HepG2 (cell line): ENCODE measurements at regions not wholly inside any gene's neighbourhood (a gene's known extent, or its start where the extent isn't known, plus 50 kb on each side); places are given as distances from the start of the nearest gene placed in this dataset.

Experiments
- ATAC-seq: fragments of 200-7000 bp; cut with Tn5 transposase; 3 replicates; pipeline ENCODE4 v1.9.1; 2020; ENCODE audit warnings: mild to moderate bottlenecking, moderate library complexity
- BruUV-seq: library from RNA; stranded (reverse); fragments of 400-500 nt; replicated peaks from 2 replicates; lab custom pipeline; 2021; lab: Mats Ljungman, UMichigan
- CTCF ChIA-PET: fragments of 300-600 bp; formaldehyde crosslinking; extraction: SDS; loops from one replicate; lab custom pipeline; 2021; ENCODE audit warnings: low total read pairs, inconsistent platforms, low intra/inter-chr PET ratio; lab: Yijun Ruan, JAX
- POLR2A ChIA-PET: fragments of 350-600 bp; sonication (Branson Sonifier 250); formaldehyde crosslinking; loops from one replicate; lab custom pipeline; 2020; ENCODE audit warnings: antibody characterized with exemption, inconsistent platforms; lab: Yijun Ruan, JAX
- DNase-seq: peaks from one replicate; pipeline ENCODE4 v3.0.0-alpha.2; 2015; ENCODE audit warnings: low spot score
- FAIRE-seq: peaks from 3 replicates; lab custom pipeline; 2011; peaks lifted over from hg19 to GRCh38; lab: Jason Lieb, UNC
- H2AFZ ChIP-seq: one replicate; pipeline ENCODE4 v1.6.1; 2011; ENCODE audit warnings: low read length, inconsistent platforms
- H3K27ac ChIP-seq: fragments of 300-600 bp; 3 replicates; pipeline ENCODE4 v1.8.0; 2011; ENCODE audit warnings: mixed run types, mild to moderate bottlenecking, mixed read lengths, low read length, inconsistent platforms; ENCODE audit not compliant: insufficient read depth; ENCODE audit errors: extremely low read length
- H3K27me3 ChIP-seq, 2 experiments: fragments of 200-600 bp in 1 of 2; 2 replicates in 1 of 2; 3 replicates in 1 of 2; pipeline versions ENCODE4 v1.6.0 to v1.8.0; 2011; ENCODE audit warnings: low read length in 2 of 2, mild to moderate bottlenecking in 2 of 2, moderate library complexity in 2 of 2, inconsistent platforms in 1 of 2; ENCODE audit not compliant: insufficient read depth in 2 of 2, control insufficient read depth in 1 of 2
- H3K36me3 ChIP-seq, 2 experiments: fragments of 200-600 bp in 1 of 2; replicated peaks in 1 of 2; 2 replicates in 1 of 2; 3 replicates in 1 of 2; pipeline versions ENCODE4 v1.5.1 to v1.8.0; 2011; ENCODE audit warnings: low read length in 2 of 2, inconsistent platforms in 1 of 2; ENCODE audit not compliant: insufficient read depth in 2 of 2, control insufficient read depth in 1 of 2
- H3K4me1 ChIP-seq: 2 replicates; pipeline ENCODE4 v1.5.1; 2012; ENCODE audit warnings: low read length, inconsistent platforms; ENCODE audit not compliant: insufficient read depth
- H3K4me2 ChIP-seq: 2 replicates; pipeline ENCODE4 v1.6.0; 2011; ENCODE audit warnings: low read depth, low read length, inconsistent platforms
- H3K4me3 ChIP-seq, 3 experiments: fragments of 200-600 bp in 1 of 3; sonication (generic), shearing (Covaris generic) in 1 of 3; replicated peaks in 1 of 3; 2 replicates each; pipeline ENCODE4 v1.5.1; 2011 to 2016; ENCODE audit warnings: low read length in 3 of 3, inconsistent platforms in 2 of 3, low read depth in 2 of 3, mild to moderate bottlenecking in 2 of 3, control low read depth in 1 of 3, mixed read lengths in 1 of 3; ENCODE audit not compliant: insufficient read depth in 1 of 3
- H3K79me2 ChIP-seq: one replicate; pipeline ENCODE4 v1.6.1; 2011; ENCODE audit warnings: low read length, inconsistent platforms; ENCODE audit not compliant: insufficient read depth
- H3K9ac ChIP-seq: 2 replicates; pipeline ENCODE4 v1.6.0; 2011; ENCODE audit warnings: mild to moderate bottlenecking, low read depth, low read length, inconsistent platforms; ENCODE audit not compliant: insufficient read depth
- H3K9me3 ChIP-seq: 2 replicates; pipeline ENCODE4 v1.5.1; 2012; ENCODE audit warnings: mild to moderate bottlenecking, low read length
- H4K20me1 ChIP-seq: 2 replicates; pipeline ENCODE4 v1.6.0; 2011; ENCODE audit warnings: inconsistent platforms, mild to moderate bottlenecking, low read length, moderate library complexity; ENCODE audit not compliant: insufficient read depth
- ERF ChIP-seq: IDR thresholded peaks from 2 replicates; pipeline ENCODE4 v1.6.1; 2018; ENCODE audit warnings: missing biosample characterization, missing genetic modification reagents
- HBP1 ChIP-seq: IDR thresholded peaks from 2 replicates; pipeline ENCODE4 v1.6.1; 2016; ENCODE audit warnings: low read depth, control low read depth
- PHF20 ChIP-seq: sonication (generic); formaldehyde crosslinking; IDR thresholded peaks from 2 replicates; pipeline ENCODE4 v1.5.0; 2020; ENCODE audit warnings: mild to moderate bottlenecking, missing genetic modification reagents
- ZKSCAN8 ChIP-seq: IDR thresholded peaks from 2 replicates; pipeline ENCODE4 v1.6.1; 2016; ENCODE audit warnings: borderline replicate concordance, missing genetic modification reagents, missing compliant biosample characterization
- ZNF460 ChIP-seq: sonication (generic); formaldehyde crosslinking; IDR thresholded peaks from 2 replicates; pipeline ENCODE4 v1.5.1; 2020; ENCODE audit warnings: missing genetic modification reagents, mild to moderate bottlenecking, borderline replicate concordance
- ZNF558 ChIP-seq: sonication (generic); formaldehyde crosslinking; IDR thresholded peaks from 2 replicates; pipeline ENCODE4 v1.9.0; 2022; ENCODE audit warnings: mild to moderate bottlenecking, missing genetic modification reagents, borderline replicate concordance
- ZNF564 ChIP-seq: sonication (generic); formaldehyde crosslinking; IDR thresholded peaks from 2 replicates; pipeline ENCODE4 v1.8.1; 2023; ENCODE audit warnings: mild to moderate bottlenecking, missing genetic modification reagents
- ZNF570 ChIP-seq: sonication (generic); formaldehyde crosslinking; IDR thresholded peaks from 2 replicates; pipeline ENCODE4 v1.4.0; 2020; ENCODE audit warnings: mild to moderate bottlenecking, missing genetic modification reagents, borderline replicate concordance
- ZNF644 ChIP-seq: IDR thresholded peaks from 2 replicates; pipeline ENCODE4 v1.6.1; 2016; ENCODE audit warnings: low read depth
- WGBS: methylation state at CpG from one replicate; pipeline ENCODE4 v1.1.6; 2017; ENCODE audit warnings: low lambda C conversion rate; 5-methylcytosine and 5-hydroxymethylcytosine counted together
- in situ Hi-C: cut with HindIII; loops from 2 replicates; pipeline ENCODE4 v1.10.0; 2017; ENCODE audit warnings: low pct_unique_long_range_greater_than_20kb; ENCODE audit not compliant: extremely low pct_ligation_motif_present
- intact Hi-C: fragments of 100-400 bp; cut with micrococcal nuclease; formaldehyde crosslinking; loops from one replicate; pipeline ENCODE4 v1.10.0; 2022; ENCODE audit not compliant: unreplicated experiment

GRCh38 chr2:48902521-48902920 lies 147.0 kb upstream of the LHCGR start:
- H3K79me2 ChIP-seq, result no peaks in the 10 kb centered on the region
- no peaks in the 10 kb centered on the region; a peak in 1 of 5 replicates for H3K27me3 ChIP-seq
- no peak overlapping the region for H3K4me3 ChIP-seq
- FAIRE-seq (no peak), DNase-seq (no peak), ATAC-seq (peak; percentile 81)
- H3K9me3 ChIP-seq, result no peaks in the 10 kb centered on the region
- no peaks in the 10 kb centered on the region for H3K4me1 ChIP-seq
- no peak overlapping the region for H3K9ac ChIP-seq
- in situ Hi-C loops (no loop called here), intact Hi-C loops (no loop called here)
- no peaks in the 10 kb centered on the region for H3K36me3 ChIP-seq
- TF ChIP-seq ZNF570 (CRISPR knock-in tag), result no peak
- no peak for TF ChIP-seq ZKSCAN8
- TF ChIP-seq ZNF644 (CRISPR knock-in tag), result no peak
- H2AFZ ChIP-seq, result no peak overlapping the region
- ChIA-PET CTCF (no interaction called here), POLR2A (no interaction called here)
- no peaks in the 10 kb centered on the region for H4K20me1 ChIP-seq
- no TSS peak for BruUV-seq
- no peak overlapping the region for H3K27ac ChIP-seq
- H3K4me2 ChIP-seq, result no peak overlapping the region
- WGBS, result 2% methylated on average over 5 of the region's 5 CpGs

GRCh38 chr2:48901416-48901815 lies 145.9 kb upstream of the LHCGR start:
- ChIA-PET CTCF (no interaction called here), POLR2A (no interaction called here)
- no peak overlapping the region for H3K4me3 ChIP-seq
- no peaks in the 10 kb centered on the region for H3K9me3 ChIP-seq
- in situ Hi-C loops (no loop called here), intact Hi-C loops (no loop called here)
- no peaks in the 10 kb centered on the region for H3K36me3 ChIP-seq
- no peaks in the 10 kb centered on the region for H3K4me1 ChIP-seq
- H3K4me2 ChIP-seq, result no peak overlapping the region
- no TSS peak for BruUV-seq
- H3K9ac ChIP-seq, result no peak overlapping the region
- H3K27ac ChIP-seq, result no peak overlapping the region
- H3K79me2 ChIP-seq, result no peaks in the 10 kb centered on the region
- TF ChIP-seq ZNF558 (CRISPR knock-in tag) (no peak), HBP1 (CRISPR knock-in tag) (no peak), PHF20 (CRISPR knock-in tag) (no peak), ZNF564 (no peak), ZNF460 (CRISPR knock-in tag) (no peak), ERF (no peak)
- H3K27me3 ChIP-seq, result no peaks in the 10 kb centered on the region; a peak in 1 of 5 replicates
- WGBS, result 2% methylated on average over 2 of the region's 2 CpGs
- FAIRE-seq, result no peak
- DNase-seq, result no peak
- no peaks in the 10 kb centered on the region for H4K20me1 ChIP-seq
- ATAC-seq, result no peak
- H2AFZ ChIP-seq, result no peak overlapping the region
